Activated T-cell treated with anti-CD3 and anti-CD28 coated beads for 4 hours (primary cell): ENCODE measurements at regions not wholly inside any gene's neighbourhood (a gene's known extent, or its start where the extent isn't known, plus 50 kb on each side); places are given as distances from the start of the nearest gene placed in this dataset.

Experiments used
- DNase-seq: peaks from one replicate; pipeline ENCODE4 v3.0.0-alpha.2; 2020

GRCh38 chr21:15401331-15401730, 328.5 kb upstream of the USP25 start:
- DNase-seq, result no peak

- no peak for DNase-seq
These were observed 324.6 kb upstream of the USP25 start for GRCh38 chr21:15405214-15405613.

- DNase-seq, result no peak
These were observed 323.0 kb upstream of the USP25 start for GRCh38 chr21:15406791-15407190.

GRCh38 chr21:15407585-15407984, 322.2 kb upstream of the USP25 start:
- no peak for DNase-seq

- DNase-seq, result no peak
These were observed 321.7 kb upstream of the USP25 start for GRCh38 chr21:15408089-15408488.

GRCh38 chr21:15409031-15409430, 320.8 kb upstream of the USP25 start:
- DNase-seq, result no peak

- DNase-seq, result no peak
These were observed 318.9 kb upstream of the USP25 start for GRCh38 chr21:15410853-15411252.

- DNase-seq, result no peak
These were observed 315.7 kb upstream of the USP25 start for GRCh38 chr21:15414057-15414456.

GRCh38 chr21:15415541-15416261, 314.1 kb upstream of the USP25 start:
- no peak for DNase-seq

- no peak for DNase-seq
These were observed 308.3 kb upstream of the USP25 start for GRCh38 chr21:15421441-15421881.

- DNase-seq, result no peak
These were observed 307.8 kb upstream of the USP25 start for GRCh38 chr21:15421947-15422346.

GRCh38 chr21:15422783-15423182, 307.0 kb upstream of the USP25 start:
- DNase-seq, result no peak

GRCh38 chr21:15423676-15424445, 305.9 kb upstream of the USP25 start:
- no peak for DNase-seq

- DNase-seq, result no peak
These were observed 304.7 kb upstream of the USP25 start for GRCh38 chr21:15425049-15425448.

GRCh38 chr21:15430023-15430422, 299.8 kb upstream of the USP25 start:
- DNase-seq, result no peak

- DNase-seq, result no peak
These were observed 299.2 kb upstream of the USP25 start for GRCh38 chr21:15430577-15430976.

- DNase-seq, result no peak
These were observed 298.7 kb upstream of the USP25 start for GRCh38 chr21:15431053-15431452.

- no peak for DNase-seq
These were observed 296.7 kb upstream of the USP25 start for GRCh38 chr21:15433091-15433490.

- no peak for DNase-seq
These were observed 295.4 kb upstream of the USP25 start for GRCh38 chr21:15434163-15434905.

GRCh38 chr21:15436031-15436430, 293.8 kb upstream of the USP25 start:
- DNase-seq, result no peak

- no peak for DNase-seq
These were observed 291.9 kb upstream of the USP25 start for GRCh38 chr21:15437883-15438282.

GRCh38 chr21:15439726-15440125, 290.1 kb upstream of the USP25 start:
- DNase-seq, result no peak

GRCh38 chr21:15441060-15441493, 288.7 kb upstream of the USP25 start:
- DNase-seq, result no peak

GRCh38 chr21:15441992-15442391, 287.8 kb upstream of the USP25 start:
- DNase-seq, result no peak
